ENCODE measurements at regions not wholly inside any gene's neighbourhood (a gene's known extent, or its start where the extent isn't known, plus 50 kb on each side); places are given as distances from the start of the nearest gene placed in this dataset.

GRCh38 chr19:28020619-28021258, 1192.2 kb downstream of the UQCRFS1 start:
- DNase-seq (ENCODE audit: low read depth) = no peak

- DNase-seq (ENCODE audit: low read depth) = no peak
Observed at GRCh38 chr19:28019901-28020300, 1193.0 kb downstream of the UQCRFS1 start.

GRCh38 chr19:28019371-28019770, 1193.6 kb downstream of the UQCRFS1 start:
- DNase-seq (ENCODE audit: low read depth) = no peak

- no peak for DNase-seq (ENCODE audit: low read depth)
Observed at GRCh38 chr19:28018499-28018898, 1194.5 kb downstream of the UQCRFS1 start.

GRCh38 chr19:28014615-28015405, 1198.1 kb downstream of the UQCRFS1 start:
- DNase-seq (ENCODE audit: low read depth) = no peak

- no peak for DNase-seq (ENCODE audit: low read depth)
Observed at GRCh38 chr19:28012361-28012760, 1200.6 kb downstream of the UQCRFS1 start.

GRCh38 chr19:28010656-28011055, 1202.3 kb downstream of the UQCRFS1 start:
- no peak for DNase-seq (ENCODE audit: low read depth)

GRCh38 chr19:28009696-28010095, 1203.3 kb downstream of the UQCRFS1 start:
- no peak for DNase-seq (ENCODE audit: low read depth)

- no peak for DNase-seq (ENCODE audit: low read depth)
Observed at GRCh38 chr19:28008695-28009094, 1204.3 kb downstream of the UQCRFS1 start.

- DNase-seq (ENCODE audit: low read depth) = no peak
Observed at GRCh38 chr19:28003543-28003942, 1209.4 kb downstream of the UQCRFS1 start.

GRCh38 chr19:27997069-27997468, 1215.9 kb downstream of the UQCRFS1 start:
- DNase-seq (ENCODE audit: low read depth) = no peak

GRCh38 chr19:27993619-27994570, 1219.1 kb downstream of the UQCRFS1 start:
- DNase-seq (ENCODE audit: low read depth) = no peak

GRCh38 chr19:27986299-27986698, 1226.7 kb downstream of the UQCRFS1 start:
- no peak for DNase-seq (ENCODE audit: low read depth)

GRCh38 chr19:27975419-27976005, 1237.4 kb downstream of the UQCRFS1 start:
- no peak for DNase-seq (ENCODE audit: low read depth)

GRCh38 chr19:27974082-27974513, 1238.9 kb downstream of the UQCRFS1 start:
- DNase-seq (ENCODE audit: low read depth) = no peak

- DNase-seq (ENCODE audit: low read depth) = no peak
Observed at GRCh38 chr19:27972291-27973040, 1240.5 kb downstream of the UQCRFS1 start.

GRCh38 chr19:27971869-27972268, 1241.1 kb downstream of the UQCRFS1 start:
- no peak for DNase-seq (ENCODE audit: low read depth)

GRCh38 chr19:27971071-27971470, 1241.9 kb downstream of the UQCRFS1 start:
- no peak for DNase-seq (ENCODE audit: low read depth)

GRCh38 chr19:27966390-27966816, 1246.5 kb downstream of the UQCRFS1 start:
- DNase-seq (ENCODE audit: low read depth) = no peak

- DNase-seq (ENCODE audit: low read depth) = no peak
Observed at GRCh38 chr19:27964185-27964584, 1248.8 kb downstream of the UQCRFS1 start.

- no peak for DNase-seq (ENCODE audit: low read depth)
Observed at GRCh38 chr19:27962264-27962663, 1250.7 kb downstream of the UQCRFS1 start.
